HG02870 (cell line): ENCODE measurements at regions not wholly inside any gene's neighbourhood (a gene's known extent, or its start where the extent isn't known, plus 50 kb on each side); places are given as distances from the start of the nearest gene placed in this dataset.

Source experiments
- ATAC-seq: cut with Tn5 transposase; IDR thresholded peaks from one replicate; pipeline ENCODE4 v1.9.1; 2021; ENCODE audit warnings: mild to moderate bottlenecking, moderate library complexity; ENCODE audit not compliant: unreplicated experiment

DNA sequence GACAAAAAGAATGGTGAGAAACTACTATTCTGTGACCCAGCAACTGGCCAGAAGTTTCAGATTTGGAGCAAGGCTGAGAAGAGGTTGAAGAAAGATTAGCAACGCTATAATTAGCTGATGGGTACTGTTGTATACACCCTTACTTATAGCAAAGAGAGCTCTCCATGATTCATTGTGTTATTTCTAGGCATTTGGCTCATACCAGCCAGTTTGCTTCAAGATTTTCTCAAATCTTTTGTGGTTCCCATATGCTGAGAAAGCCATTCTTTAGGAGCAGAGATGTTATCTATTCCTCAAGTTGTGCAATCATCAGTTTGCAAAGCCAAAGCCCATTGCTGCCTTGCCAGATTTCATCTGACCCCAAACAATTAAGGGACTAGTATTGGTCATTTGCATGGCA is 179.4 kb downstream of the ETS1 start:
- no peak for ATAC-seq

DNA sequence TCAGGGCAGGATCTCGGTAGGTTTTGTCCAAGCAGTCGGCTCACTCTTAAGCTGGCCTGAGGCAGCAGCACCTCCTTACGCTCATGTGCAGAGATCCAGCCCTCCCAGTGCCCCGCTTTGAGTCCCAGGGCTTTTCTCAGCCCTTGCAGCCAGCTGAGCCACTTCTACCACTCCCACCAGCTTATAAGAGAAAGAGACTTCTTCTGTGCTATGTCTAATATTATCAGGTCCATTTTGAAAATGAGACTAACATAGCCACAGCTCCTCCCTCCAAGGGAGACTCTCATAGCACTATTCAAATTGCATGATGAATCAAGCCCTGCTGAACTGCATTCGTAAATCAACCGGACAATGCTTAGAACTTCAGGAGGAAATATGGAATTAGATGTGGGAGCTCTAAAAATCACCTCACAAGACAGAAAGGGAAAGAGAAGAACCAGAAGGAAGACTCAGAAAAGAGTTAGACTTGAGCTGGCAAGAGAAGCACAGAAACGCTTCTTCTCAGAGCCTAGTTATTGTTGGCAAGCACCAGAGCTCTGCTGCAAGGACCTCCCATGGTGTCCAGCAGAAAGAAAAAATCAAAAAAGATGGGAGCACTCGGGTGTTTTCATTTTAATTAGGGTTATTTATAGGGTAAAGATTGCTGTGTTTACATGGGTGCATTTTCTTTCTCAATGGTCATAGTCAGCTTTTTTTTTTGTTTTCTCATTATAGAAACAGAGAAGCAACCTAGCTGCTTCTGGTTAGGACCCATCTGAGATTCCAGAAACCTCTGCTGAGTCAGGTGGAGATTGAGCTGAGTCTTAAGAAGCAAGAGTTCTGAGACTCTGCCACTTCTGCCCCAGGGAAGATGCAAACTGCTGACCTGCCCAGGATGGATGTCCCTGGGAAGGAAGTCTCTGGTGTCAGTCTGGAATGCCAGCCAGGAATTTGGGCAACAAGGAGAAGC is 181.4 kb downstream of the ETS1 start:
- peak; percentile 67 for ATAC-seq

DNA sequence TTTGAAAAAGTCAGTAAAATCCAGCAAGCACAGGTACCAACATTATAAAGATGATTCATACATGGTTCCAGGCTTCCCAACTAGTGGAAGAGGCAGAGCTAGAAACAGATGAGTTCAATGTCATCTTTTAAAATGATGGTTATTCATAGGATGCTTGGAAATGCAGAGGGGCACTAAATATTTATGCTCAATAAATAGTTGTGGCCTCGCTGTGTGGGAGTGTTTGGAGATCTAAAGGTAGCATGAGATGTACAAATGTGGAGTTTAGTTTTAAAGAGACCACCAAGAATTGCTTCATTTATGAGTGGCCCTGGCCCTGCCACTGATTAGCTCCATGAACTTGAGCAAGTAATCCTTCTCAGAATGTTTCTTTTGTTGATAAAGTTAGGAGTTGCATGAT is 182.2 kb downstream of the ETS1 start:
- no peak for ATAC-seq

DNA sequence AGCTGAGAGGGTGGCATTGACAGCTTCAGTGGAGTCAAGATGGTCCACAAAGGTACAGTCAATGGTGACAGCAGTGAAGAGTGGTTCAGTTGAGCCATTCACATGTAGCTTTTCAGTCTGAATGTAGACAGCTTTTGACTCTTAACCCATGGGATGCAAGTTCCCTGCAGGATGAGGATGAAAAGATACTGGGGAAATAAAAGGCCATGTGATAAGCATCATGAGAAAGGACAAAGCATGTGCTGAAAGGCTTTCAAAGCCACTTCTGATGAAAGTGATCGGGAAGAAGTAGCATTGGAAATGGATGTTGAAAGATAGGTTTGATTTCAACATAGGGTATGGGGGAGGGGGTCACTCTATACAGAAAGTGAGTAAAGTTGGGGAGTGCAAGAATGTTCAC is 182.9 kb downstream of the ETS1 start:
- no peak for ATAC-seq

DNA sequence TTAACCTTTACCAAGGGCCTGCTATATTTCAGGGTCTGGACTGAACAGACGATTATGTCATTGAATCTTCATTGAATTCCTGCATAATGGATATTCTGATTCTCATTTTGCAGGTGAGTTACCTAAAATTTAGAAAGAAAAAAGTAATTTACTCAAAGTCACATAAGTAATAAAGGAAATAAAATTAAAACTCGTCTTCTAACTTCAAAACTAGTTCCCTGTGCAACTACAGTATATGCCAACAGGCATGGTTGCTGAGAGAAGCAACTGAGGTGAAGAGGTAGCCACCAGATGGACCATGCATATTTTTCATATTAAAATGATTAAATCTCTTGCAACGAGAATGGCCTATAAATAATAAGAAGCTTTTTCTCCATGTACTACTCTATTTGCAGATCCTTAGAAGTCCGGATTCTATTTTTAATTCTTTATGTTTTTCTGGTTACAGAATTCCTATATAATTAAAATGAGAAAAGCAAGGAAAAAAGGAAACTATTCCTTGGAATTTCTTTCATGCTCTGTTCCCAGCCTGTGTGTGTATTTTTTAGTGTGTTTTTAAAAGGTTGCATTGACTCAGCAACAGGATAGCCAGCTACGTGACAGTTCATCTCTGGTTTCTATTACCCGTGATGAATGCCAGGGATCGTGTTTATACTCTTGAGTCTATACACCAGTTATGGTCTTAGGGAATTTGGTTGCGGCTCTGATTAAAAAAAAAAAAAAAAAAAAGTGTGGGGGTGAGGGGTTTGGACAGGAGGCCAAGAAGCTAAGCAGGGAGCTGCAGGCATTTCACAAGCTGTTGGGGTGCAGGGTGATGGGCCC is 186.8 kb downstream of the ETS1 start:
- no peak for ATAC-seq

DNA sequence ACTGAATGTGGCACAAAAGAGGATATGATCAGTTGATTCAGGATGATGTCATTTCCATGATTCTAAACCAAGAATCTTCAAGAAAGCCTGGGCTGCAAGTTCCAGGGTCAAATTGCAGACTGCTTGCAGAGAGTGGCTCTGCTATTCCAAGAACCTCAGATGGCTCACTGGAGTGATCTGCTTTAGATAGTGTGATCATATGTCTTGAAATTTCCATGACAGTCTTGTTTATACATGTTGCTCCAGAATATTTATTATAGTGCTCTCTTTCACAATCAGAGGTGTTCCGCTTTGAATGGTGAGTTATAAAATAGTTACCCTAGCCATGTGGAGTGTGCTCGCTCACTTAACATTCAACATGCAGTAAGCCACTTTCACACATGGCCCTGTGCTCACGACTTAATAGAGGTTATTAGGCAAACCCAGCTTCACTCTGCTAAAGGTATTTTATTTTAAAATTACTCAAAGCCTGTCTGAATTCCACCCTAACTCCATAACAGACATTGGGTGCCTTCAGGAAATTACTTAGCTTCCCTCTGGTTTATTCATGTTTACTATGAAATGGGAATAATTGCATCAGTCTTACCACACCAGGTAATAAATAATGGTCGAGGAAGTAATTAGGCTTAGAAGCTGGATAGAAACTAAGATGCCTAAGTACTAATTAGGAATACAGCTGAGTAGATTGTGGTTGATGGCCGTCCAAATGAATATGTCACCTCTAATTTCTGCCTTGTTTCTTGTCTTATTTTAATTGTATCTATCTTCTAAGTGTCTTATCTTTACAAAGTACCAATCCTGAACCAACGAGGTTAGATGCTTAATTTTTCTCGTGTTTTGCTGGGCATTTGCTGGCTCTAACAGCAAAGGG is 187.9 kb downstream of the ETS1 start:
- no peak for ATAC-seq

DNA sequence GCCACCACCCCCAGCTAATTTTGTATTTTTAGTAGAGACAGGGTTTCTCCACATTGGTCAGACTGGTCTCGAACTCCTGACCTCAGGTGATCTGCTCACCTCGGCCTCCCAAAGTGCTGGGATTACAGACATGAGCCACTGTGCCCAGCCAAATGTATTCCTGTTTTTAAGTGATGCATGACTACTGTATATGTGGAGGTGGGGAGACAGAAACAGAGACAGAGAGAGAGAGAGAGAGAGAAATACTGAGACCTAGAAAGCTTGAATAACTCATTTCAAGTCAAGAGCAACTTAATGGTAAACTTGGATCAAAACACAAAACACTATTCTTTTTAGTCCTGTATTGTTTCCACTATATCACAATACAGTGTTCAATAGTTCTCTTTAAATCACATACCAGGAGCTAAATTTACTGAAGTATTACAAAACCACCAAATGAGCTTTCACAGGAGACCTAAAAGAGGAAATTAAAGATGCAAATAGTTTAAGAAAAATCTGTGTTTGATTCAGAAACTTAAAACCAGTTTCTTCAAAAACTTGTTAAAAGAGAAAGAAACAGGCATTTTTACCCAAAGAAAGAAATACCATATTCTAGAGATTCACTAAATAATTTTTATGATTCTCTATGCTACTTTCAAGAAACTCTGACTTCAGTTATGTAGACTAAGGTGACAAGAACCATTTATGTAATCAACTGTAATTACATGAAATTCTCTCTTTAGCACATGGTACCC is 188.7 kb downstream of the ETS1 start:
- no peak for ATAC-seq

DNA sequence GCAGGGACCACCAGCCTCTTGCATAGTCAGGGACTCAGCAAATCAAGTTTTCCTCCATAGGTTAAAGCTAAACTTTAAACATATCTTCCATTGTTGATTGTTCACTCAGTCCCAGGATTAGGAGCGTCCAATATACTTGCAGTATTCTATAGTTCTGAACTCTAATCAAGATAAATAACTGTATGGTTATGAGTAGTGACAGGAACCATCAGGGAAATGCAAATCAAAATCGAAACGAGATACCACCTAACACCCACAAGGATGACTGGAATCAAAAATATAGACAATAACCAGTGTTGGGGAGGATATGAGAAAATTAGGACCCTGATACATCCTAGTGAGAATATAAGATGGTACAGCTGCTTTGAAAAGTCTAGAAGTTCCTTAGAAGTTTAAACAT is 190.0 kb downstream of the ETS1 start:
- ATAC-seq, result no peak

DNA sequence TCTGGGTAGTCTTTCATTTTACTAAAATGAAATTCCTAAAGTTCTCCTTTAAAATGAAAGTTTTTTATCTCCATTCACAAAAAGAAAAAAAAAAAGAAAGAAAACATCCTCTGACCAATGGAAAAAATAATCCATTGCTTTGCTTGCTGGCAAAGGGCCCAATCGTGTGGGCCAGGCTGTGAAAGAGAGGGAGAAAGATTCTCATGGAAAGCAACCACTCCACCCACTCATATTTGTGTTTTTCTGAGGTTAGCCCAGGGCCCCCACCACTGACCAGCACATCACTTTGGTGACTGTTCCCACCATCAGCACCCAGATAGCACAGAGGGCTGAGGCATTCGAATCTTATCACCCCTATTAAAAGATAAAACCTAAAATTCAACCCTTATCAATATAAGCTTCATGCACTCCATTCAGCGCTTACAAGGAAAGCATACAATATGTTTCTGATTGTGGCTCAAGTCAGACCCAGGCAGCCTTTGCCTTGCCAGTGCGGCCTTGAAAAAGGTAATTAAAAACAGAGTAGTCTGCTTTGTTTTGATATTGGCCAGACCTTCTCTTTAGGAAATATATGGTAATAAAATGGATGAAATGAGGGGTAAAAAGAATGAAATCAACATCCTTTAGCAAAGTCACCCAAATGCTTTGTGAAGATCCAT is 192.8 kb downstream of the ETS1 start:
- no peak for ATAC-seq

DNA sequence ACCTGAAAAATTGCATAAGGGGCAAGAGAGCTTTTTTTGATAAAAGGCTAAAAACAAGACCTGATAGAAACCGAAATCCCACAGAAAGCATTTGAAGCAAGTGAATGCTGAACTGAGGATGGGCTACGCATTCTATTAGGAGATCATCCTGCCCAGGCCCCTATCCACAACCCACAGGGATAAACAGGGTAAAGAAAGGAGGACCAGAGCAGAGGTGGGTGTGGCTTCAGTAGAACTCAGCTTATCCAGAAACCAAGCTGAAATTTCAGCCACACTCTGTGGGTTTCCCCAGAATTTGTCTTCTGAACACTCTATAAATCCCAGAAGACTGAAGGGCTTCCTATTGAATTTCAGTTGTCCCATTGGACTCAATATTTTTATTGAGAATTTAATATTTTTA is 195.1 kb downstream of the ETS1 start:
- no peak for ATAC-seq

DNA sequence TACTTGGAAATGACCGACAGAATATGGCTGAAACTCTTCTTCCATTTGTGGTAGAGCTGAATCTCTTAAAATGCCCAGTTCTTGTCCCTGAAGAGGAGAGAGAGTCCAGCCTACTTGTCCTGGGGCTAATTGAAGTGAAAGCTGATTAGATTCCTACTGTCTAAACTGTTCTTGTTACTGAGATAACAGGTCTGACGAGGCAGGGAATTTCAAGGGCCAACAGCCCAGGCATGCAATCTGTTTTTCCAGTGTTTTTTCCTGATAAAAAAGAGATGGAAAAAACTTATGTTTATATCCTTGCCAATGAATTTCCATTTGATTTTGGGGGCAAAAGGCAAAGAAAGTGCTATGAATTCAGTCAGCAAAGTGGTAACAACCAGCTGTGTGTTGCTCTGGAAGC is 195.5 kb downstream of the ETS1 start:
- no peak for ATAC-seq

DNA sequence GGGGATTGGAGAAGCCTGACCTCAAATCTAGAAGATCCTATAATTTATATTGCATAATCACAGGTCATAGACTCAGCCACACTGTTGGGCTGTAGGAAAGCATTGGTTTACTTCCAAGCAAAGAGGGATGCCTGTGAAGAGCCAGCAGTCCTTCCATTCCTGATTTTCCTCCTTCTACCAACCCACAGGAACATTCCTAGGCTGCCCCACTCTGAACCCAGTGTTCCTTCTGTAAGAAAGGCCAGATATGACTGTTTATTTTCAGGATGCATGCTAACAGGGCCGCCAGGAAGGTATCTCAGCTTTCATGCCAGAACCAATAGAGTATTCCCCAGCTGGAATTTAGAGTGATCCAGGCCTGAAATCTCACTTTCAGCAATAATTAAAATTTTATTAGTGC is 197.1 kb downstream of the ETS1 start:
- no peak for ATAC-seq

DNA sequence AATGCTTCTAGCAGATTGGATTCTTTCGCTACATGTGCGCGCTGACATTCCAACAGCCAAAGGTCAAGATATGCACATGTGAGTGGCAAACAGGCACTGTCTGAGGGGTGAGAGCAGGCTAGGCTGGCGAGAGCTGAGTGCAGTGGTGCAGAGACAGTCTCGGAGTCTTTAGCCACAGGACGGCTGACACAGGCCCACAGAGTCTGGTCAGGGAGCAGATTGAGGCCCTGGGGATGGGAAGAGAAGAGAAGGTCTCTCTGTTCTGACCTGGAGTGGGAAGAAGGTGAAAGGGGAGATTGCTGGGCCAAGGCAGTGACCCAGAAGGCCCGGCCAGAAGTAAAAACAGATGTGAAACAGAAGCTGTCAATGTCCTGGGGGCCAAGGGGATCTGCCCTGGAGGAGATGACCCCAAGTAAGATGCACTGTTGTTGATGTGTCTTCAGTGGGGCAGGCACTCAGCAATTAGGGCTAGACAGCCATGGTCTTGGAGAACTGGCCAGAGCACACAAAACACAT is 197.8 kb downstream of the ETS1 start:
- ATAC-seq, result no peak

DNA sequence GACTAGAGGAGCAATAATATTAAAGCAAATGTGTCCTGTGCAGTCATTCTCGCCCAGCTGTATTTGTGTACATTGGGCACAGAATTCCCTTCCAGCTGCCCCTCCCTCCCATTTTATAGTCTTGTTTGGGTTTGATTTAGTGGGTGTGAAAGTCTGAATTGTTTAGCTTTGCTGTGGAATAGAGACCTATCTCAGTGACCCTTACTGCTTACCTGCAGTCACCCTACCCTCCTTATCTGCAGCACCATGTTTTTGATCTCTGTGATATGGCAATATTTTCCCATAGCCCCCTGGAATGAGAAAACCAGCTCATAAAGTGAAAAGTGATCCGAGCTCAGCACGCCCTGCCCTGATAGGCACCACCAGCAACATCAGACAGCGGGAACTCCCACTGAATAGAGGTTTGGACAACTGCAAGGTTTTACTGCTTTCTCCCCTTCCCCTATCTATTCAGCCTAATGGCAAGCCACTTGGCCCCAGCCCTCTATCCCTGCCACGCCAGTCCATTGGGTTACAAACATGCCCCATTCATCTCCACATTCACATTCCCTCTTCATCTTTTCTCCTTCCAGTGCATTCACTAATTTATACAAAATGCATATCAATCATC is 199.0 kb downstream of the ETS1 start:
- ATAC-seq, result no peak

DNA sequence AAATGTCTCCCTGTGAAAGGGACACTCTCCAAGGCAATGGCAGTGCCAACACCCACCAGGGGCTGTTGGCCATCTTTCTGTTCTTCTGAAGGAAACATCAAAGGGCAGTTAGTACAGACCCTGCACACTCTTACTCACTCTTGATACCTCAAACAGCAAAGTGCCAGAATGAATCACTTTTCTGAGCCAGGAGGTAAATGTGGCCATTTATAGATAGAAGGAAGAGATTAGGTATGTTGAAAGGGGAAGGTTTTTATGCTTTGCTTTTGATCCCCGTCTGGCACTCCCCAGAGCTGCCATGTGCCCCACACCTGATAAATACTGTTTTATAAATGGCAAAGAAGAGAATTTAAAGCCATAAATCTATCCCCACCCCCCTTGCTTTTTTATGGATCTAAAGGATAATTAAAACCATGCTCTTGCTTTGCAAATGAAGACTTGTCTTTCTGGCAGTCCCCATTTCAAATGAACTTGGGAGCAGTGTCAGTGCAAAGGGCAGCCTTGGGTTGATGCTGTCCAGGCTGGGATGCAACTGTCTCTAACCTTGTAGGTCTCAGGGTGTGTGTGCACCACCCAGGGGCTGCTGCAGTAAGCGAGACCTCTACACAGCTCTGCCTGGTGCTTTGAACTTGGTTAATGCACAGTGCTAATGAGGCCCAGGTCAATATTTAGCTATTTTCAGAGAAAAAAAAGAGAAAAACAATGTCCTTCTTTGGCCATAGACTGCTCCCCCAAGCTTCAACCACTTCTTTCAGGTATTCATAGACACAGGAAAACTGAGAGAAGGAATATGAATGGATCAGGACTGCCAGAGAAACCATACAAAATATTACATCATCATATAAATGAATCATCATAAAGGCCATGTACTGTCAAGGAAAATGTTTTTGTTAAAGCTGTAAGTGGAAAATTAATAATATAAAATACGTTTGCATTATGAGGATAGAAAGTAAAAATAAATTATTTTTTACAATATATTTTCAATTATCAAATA is 207.5 kb downstream of the ETS1 start:
- ATAC-seq, result no peak

DNA sequence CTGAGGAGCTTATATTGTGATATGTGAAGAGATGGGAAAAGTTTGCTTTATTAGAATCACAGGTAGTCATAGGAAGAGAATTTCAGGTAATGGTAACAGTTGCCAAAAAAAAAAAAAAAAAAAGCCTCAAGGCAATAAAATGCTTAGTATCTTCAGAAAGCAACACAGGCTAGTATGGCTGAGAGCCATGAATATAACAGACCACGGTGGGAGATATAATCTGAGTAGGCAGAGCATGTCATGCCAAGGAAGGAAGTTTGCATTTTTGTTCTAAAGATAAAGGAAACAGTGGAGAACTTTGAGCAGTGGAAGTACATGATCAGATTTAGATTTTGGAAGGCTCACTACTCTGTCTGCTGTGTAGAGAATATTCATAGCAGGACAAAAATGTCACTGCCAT is 211.4 kb downstream of the ETS1 start:
- ATAC-seq, result no peak

DNA sequence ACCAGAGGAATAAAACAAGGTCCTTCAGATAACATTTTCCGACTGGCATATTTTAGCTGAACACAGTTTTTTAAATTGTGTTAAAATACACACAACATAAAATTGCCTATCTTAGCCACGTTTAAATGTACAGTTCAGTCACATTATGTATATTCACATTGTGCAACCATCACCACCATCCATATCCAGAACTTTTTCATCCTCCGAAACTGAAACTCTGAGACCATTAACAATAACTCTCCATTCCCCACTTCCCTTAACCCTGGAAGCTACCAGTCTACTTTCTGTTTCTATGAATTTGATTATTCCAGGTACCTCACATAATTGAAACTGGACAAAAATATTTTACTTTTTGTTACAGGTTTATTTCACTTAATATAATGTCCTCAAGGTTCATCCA is 213.3 kb downstream of the ETS1 start:
- ATAC-seq, result no peak

DNA sequence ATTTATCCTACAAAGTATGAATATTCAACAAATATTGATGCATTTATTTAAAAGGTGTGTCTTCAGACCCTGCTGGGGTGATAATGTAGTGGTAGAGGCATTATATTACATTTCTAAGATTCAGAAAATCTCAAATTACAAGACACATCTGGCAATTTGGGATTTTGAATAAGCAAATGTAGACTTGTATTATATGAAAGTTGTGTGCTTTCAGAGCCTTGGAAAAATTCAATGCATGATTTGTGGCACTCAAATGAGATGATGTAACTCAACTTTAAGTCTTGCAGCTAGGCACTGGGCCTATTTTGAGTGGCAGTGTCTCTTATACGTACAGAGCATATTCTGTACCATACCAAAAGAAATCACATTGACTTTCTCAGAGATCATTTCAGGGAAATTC is 214.4 kb downstream of the ETS1 start:
- no peak for ATAC-seq
